ENCODE measurements at regions not wholly inside any gene's neighbourhood (a gene's known extent, or its start where the extent isn't known, plus 50 kb on each side); places are given as distances from the start of the nearest gene placed in this dataset.

DNA sequence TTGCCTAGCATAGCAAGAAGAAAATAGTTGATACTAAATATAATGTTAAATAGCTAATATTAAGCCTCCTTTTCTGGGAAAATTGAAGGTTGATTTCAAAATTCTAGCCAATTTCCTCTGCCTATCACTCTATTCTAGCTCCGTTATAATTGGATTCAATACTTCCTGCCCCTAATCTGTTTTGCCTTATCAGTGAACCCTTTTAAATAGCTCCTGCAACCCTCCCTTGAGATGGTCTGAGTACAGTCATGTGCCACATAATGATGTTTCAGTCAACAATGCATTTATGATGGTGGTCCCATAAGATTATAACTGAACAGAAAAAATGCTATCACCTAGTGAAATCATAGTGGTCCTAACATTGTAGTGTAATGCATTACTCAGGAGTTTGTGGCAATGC lies 79.7 kb upstream of the PBX1 start (continued):
- no peak for TF ChIP-seq MYB (IDR thresholded peaks at IDR 0.05; ENCODE audit: borderline replicate concordance, low read depth, low read length)

DNA sequence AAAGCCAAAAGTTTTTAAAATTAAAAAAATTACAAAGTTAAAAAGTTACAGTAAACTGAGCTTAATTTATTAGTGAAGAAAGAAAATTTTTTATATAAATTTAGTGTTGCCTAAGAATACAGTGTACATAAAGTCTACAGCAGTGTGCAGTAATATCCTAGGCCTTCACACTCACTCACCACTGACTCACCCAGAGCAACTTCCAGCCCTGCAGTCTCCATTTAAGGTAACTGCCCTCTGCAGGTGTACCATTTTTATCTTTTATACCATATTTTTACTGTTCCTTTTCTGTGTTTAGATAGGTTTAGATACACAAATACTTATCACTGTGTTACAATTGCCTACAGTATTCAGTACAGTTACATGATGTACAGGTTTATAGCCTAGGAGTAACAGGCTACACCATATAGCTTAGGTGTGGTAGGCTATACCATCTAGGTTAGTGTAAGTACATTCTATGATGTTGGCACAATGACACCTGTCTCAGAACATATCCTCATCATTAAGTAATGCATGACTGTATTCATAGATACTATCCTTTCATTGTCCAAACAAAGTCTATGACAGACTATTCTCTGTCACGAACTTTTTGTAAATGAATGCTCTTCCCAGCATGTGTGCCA lies 78.6 kb upstream of the PBX1 start:
- WGBS (ENCODE audit: insufficient coverage, insufficient replicate concordance, low lambda C conversion rate, missing lambda C conversion rate): 0% methylated on average over 1 of the region's 1 CpG
- H3K9me3 ChIP-seq (replicated peaks; ENCODE audit: control insufficient read depth, insufficient read depth, low read length): no peaks in the 10 kb centered on the region
- in situ Hi-C loops (cut with MboI) (no loop called here), intact Hi-C loops (cut with micrococcal nuclease; ENCODE audit: unreplicated experiment) (no loop called here)
- H2AFZ ChIP-seq (ENCODE audit: control insufficient read depth, low read depth, low read length): no peak overlapping the region
- no peak overlapping the region for H3K27ac ChIP-seq (ENCODE audit: control insufficient read depth, insufficient read depth)
- POLR2A ChIA-PET: no interaction called here
- DNase-seq (ENCODE audit: low read depth, low spot score) (no peak), ATAC-seq (no peak), FAIRE-seq (no peak)
- no peak overlapping the region for H3K4me2 ChIP-seq (ENCODE audit: control insufficient read depth, insufficient read depth)
- H3K27me3 ChIP-seq (replicated peaks in 1 of 2; ENCODE audit: control insufficient read depth in 2 of 2, insufficient read depth in 2 of 2, low read length in 1 of 2): no peaks in the 10 kb centered on the region
- H4K20me1 ChIP-seq (ENCODE audit: control insufficient read depth, insufficient read depth): no peaks in the 10 kb centered on the region
- no peak overlapping the region for H3K4me3 ChIP-seq
- H3K36me3 ChIP-seq (ENCODE audit: control insufficient read depth in 2 of 2, insufficient read depth in 2 of 2, low read length in 1 of 2): no peaks in the 10 kb centered on the region
- H3K9ac ChIP-seq (ENCODE audit: control insufficient read depth, insufficient read depth, low read length): no peak overlapping the region
- SMC1A ChIA-PET (ENCODE audit: uncharacterized antibody, unreplicated experiment): no interaction called here
- no peaks in the 10 kb centered on the region for H3K79me2 ChIP-seq (ENCODE audit: control insufficient read depth, insufficient read depth, low read length)
- no TSS peak for BruUV-seq (replicated peaks)
- CTCF ChIA-PET: no interaction called here
- RAD21 ChIA-PET (ENCODE audit: unreplicated experiment): no interaction called here
- no peaks in the 10 kb centered on the region for H3K4me1 ChIP-seq (ENCODE audit: control insufficient read depth, insufficient read depth, low read length)
- no peak for TF ChIP-seq LARP7 (IDR thresholded peaks at IDR 0.05)
- TF ChIP-seq ZNF207 (IDR thresholded peaks at IDR 0.05; ENCODE audit: borderline replicate concordance): no peak
- no peak for TF ChIP-seq NRF1 (conservative IDR thresholded peaks at IDR 0.05; ENCODE audit: low read depth, low read length)
- no peak for TF ChIP-seq CHD4 (IDR thresholded peaks at IDR 0.05)
- TF ChIP-seq CREM (IDR thresholded peaks at IDR 0.05; ENCODE audit: low read depth): no peak
- TF ChIP-seq CHD2 (IDR thresholded peaks at IDR 0.05; ENCODE audit: borderline replicate concordance, low read depth, low read length): no peak
- no peak for TF ChIP-seq CREB1 (IDR thresholded peaks at IDR 0.05; ENCODE audit: low read depth)
- no peak for TF ChIP-seq CBFB (IDR thresholded peaks at IDR 0.05; ENCODE audit: low read depth)
- TF ChIP-seq, protein P1, sequence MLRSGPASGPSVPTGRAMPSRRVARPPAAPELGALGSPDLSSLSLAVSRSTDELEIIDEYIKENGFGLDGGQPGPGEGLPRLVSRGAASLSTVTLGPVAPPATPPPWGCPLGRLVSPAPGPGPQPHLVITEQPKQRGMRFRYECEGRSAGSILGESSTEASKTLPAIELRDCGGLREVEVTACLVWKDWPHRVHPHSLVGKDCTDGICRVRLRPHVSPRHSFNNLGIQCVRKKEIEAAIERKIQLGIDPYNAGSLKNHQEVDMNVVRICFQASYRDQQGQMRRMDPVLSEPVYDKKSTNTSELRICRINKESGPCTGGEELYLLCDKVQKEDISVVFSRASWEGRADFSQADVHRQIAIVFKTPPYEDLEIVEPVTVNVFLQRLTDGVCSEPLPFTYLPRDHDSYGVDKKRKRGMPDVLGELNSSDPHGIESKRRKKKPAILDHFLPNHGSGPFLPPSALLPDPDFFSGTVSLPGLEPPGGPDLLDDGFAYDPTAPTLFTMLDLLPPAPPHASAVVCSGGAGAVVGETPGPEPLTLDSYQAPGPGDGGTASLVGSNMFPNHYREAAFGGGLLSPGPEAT (IDR thresholded peaks at IDR 0.05; ENCODE audit: low read depth): no peak
- no peak for TF ChIP-seq KAT2A (conservative IDR thresholded peaks at IDR 0.05; ENCODE audit: control insufficient read depth, low read depth, low read length)
- TF ChIP-seq, protein P2, sequence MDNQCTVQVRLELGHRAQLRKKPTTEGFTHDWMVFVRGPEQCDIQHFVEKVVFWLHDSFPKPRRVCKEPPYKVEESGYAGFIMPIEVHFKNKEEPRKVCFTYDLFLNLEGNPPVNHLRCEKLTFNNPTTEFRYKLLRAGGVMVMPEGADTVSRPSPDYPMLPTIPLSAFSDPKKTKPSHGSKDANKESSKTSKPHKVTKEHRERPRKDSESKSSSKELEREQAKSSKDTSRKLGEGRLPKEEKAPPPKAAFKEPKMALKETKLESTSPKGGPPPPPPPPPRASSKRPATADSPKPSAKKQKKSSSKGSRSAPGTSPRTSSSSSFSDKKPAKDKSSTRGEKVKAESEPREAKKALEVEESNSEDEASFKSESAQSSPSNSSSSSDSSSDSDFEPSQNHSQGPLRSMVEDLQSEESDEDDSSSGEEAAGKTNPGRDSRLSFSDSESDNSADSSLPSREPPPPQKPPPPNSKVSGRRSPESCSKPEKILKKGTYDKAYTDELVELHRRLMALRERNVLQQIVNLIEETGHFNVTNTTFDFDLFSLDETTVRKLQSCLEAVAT (IDR thresholded peaks at IDR 0.05): no peak
- TF ChIP-seq BACH1 (IDR thresholded peaks at IDR 0.05; ENCODE audit: borderline replicate concordance): no peak
- no peak for TF ChIP-seq CHD1 (IDR thresholded peaks at IDR 0.05; ENCODE audit: low read depth, low read length)
- TF ChIP-seq, protein P3, sequence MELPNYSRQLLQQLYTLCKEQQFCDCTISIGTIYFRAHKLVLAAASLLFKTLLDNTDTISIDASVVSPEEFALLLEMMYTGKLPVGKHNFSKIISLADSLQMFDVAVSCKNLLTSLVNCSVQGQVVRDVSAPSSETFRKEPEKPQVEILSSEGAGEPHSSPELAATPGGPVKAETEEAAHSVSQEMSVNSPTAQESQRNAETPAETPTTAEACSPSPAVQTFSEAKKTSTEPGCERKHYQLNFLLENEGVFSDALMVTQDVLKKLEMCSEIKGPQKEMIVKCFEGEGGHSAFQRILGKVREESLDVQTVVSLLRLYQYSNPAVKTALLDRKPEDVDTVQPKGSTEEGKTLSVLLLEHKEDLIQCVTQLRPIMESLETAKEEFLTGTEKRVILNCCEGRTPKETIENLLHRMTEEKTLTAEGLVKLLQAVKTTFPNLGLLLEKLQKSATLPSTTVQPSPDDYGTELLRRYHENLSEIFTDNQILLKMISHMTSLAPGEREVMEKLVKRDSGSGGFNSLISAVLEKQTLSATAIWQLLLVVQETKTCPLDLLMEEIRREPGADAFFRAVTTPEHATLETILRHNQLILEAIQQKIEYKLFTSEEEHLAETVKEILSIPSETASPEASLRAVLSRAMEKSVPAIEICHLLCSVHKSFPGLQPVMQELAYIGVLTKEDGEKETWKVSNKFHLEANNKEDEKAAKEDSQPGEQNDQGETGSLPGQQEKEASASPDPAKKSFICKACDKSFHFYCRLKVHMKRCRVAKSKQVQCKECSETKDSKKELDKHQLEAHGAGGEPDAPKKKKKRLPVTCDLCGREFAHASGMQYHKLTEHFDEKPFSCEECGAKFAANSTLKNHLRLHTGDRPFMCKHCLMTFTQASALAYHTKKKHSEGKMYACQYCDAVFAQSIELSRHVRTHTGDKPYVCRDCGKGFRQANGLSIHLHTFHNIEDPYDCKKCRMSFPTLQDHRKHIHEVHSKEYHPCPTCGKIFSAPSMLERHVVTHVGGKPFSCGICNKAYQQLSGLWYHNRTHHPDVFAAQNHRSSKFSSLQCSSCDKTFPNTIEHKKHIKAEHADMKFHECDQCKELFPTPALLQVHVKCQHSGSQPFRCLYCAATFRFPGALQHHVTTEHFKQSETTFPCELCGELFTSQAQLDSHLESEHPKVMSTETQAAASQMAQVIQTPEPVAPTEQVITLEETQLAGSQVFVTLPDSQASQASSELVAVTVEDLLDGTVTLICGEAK (IDR thresholded peaks at IDR 0.05; ENCODE audit: borderline replicate concordance): no peak
- TF ChIP-seq SMAD5 (IDR thresholded peaks at IDR 0.05; ENCODE audit: low read depth): no peak
- TF ChIP-seq POU2F2 (IDR thresholded peaks at IDR 0.05; ENCODE audit: borderline replicate concordance, low read depth, low read length): no peak
- TF ChIP-seq TAF1 (IDR thresholded peaks at IDR 0.05; ENCODE audit: borderline replicate concordance, low read depth, low read length): no peak
